CD4-positive, alpha-beta T cell (primary cell): ENCODE measurements at regions not wholly inside any gene's neighbourhood (a gene's known extent, or its start where the extent isn't known, plus 50 kb on each side); places are given as distances from the start of the nearest gene placed in this dataset.
A peak's percentile ranks its signal among the peaks of the same experiment; 100 is the strongest.
"Not testable (repeated sequence)": the region's sequence is repeated elsewhere in the genome, so short reads cannot be mapped to it uniquely, and the experiment has no call there.

ENCODE experiments used
- ATAC-seq: fragments of 200-7000 bp; cut with Tn5 transposase; one replicate; pipeline ENCODE4 v1.10.0; 2022; ENCODE audit warnings: mild to moderate bottlenecking; ENCODE audit not compliant: poor library complexity
- CTCF ChIA-PET: fragments of 350-600 bp; sonication (Branson Sonifier 250); formaldehyde crosslinking; loops from one replicate; lab custom pipeline; 2021; ENCODE audit warnings: antibody characterized with exemption, inconsistent platforms; lab: Charles Lee
- POLR2A ChIA-PET: fragments of 350-600 bp; sonication (Branson Sonifier 250); formaldehyde crosslinking; loops from one replicate; lab custom pipeline; 2021; ENCODE audit warnings: antibody characterized with exemption, inconsistent platforms; lab: Charles Lee
- DNase-seq, 14 experiments: peaks; one replicate each; pipeline ENCODE4 v3.0.0-alpha.2; 2013 to 2020; ENCODE audit warnings: mixed read lengths in 2 of 14
- H3K27ac ChIP-seq, 2 donors: one replicate each; pipeline versions ENCODE4 v1.5.1 to v1.7.0; 2013; ENCODE audit warnings: low read length in 2 of 2, low read depth in 1 of 2, mild to moderate bottlenecking in 1 of 2
- H3K27me3 ChIP-seq, 2 experiments: 1 replicate in 1 of 2; 2 replicates in 1 of 2; pipeline versions ENCODE4 v1.6.1 to v1.7.0; 2013; ENCODE audit warnings: low read length in 2 of 2, control low read depth in 1 of 2, mild to moderate bottlenecking in 1 of 2, moderate library complexity in 1 of 2; ENCODE audit not compliant: insufficient read depth in 2 of 2, control insufficient read depth in 1 of 2
- H3K36me3 ChIP-seq: one replicate; pipeline ENCODE4 v1.6.1; 2013; ENCODE audit warnings: low read length, control low read depth; ENCODE audit not compliant: insufficient read depth
- H3K4me1 ChIP-seq: one replicate; pipeline ENCODE4 v1.6.1; 2013; ENCODE audit warnings: low read length, control low read depth; ENCODE audit not compliant: insufficient read depth
- H3K4me3 ChIP-seq: one replicate; pipeline ENCODE4 v1.5.1; 2013; ENCODE audit warnings: mild to moderate bottlenecking, low read length, moderate library complexity
- H3K9me3 ChIP-seq, 2 experiments: 1 replicate in 1 of 2; 2 replicates in 1 of 2; pipeline versions ENCODE4 v1.6.1 to v1.7.0; 2013; ENCODE audit warnings: low read length in 2 of 2, mild to moderate bottlenecking in 2 of 2, control low read depth in 1 of 2, moderate library complexity in 1 of 2; ENCODE audit not compliant: control insufficient read depth in 1 of 2, insufficient read depth in 1 of 2
- H3K27ac Mint-ChIP-seq: one replicate; pipeline ENCODE4 v1.8.0; 2020; ENCODE audit warnings: mixed read lengths
- H3K27me3 Mint-ChIP-seq: one replicate; pipeline ENCODE4 v1.8.0; 2021; ENCODE audit warnings: mixed read lengths
- H3K36me3 Mint-ChIP-seq: one replicate; pipeline ENCODE4 v1.8.0; 2021; ENCODE audit warnings: low read depth, mixed read lengths
- H3K4me1 Mint-ChIP-seq: one replicate; pipeline ENCODE4 v1.8.0; 2021; ENCODE audit warnings: low read depth, mixed read lengths
- H3K4me3 Mint-ChIP-seq: one replicate; pipeline ENCODE4 v1.8.0; 2020; ENCODE audit warnings: mild to moderate bottlenecking, mixed read lengths
- H3K9me3 Mint-ChIP-seq: one replicate; pipeline ENCODE4 v1.8.0; 2020; ENCODE audit warnings: mixed read lengths
- CTCF ChIP-seq: fragments of 200-600 bp; IDR thresholded peaks from one replicate; pipeline ENCODE4 v1.8.0; 2022; ENCODE audit warnings: antibody characterized with exemption, mild to moderate bottlenecking
- intact Hi-C, 2 experiments: fragments of 100-400 bp; cut with DNase I in 1 of 2; cut with micrococcal nuclease in 1 of 2; formaldehyde crosslinking; loops; one replicate each; pipeline versions ENCODE4 v1.15.1 to v1.9.0; 2023 to 2025; cut with DNase I, micrococcal nuclease

GRCh38 chr15:31203999-31204398 is 102.5 kb upstream of the TRPM1 start:
- Mint-ChIP-seq H3K4me1 (peaks cover 40% of the 10 kb centered on the region), H3K27me3 (no peaks in the 10 kb centered on the region), H3K9me3 (no peaks in the 10 kb centered on the region), H3K36me3 (no peaks in the 10 kb centered on the region), H3K27ac (no peak overlapping the region), H3K4me3 (no peak overlapping the region)
- ATAC-seq, result no peak
- TF ChIP-seq CTCF, result no peak
- H3K36me3 ChIP-seq, result no peaks in the 10 kb centered on the region
- no peak overlapping the region for H3K4me3 ChIP-seq
- DNase-seq, result no peak
- intact Hi-C loops, result loop anchor here in 1 of 2 experiments (5.0 kb wide), 3 partner anchors 188 to 233 kb away; no protein-coding TSS in a partner anchor
- H3K9me3 ChIP-seq, result no peaks in the 10 kb centered on the region
- ChIA-PET POLR2A (interaction anchor here (0.6 kb wide), 1 partner anchor 324 kb away, joined by 3 read pairs; no protein-coding TSS in a partner anchor), CTCF (no interaction called here)
- no peak overlapping the region for H3K27ac ChIP-seq
- H3K27me3 ChIP-seq, result no peaks in the 10 kb centered on the region
- H3K4me1 ChIP-seq, result peaks cover 55% of the 10 kb centered on the region

- intact Hi-C loops, result no loop called here
- Mint-ChIP-seq H3K36me3 (no peaks in the 10 kb centered on the region), H3K9me3 (no peaks in the 10 kb centered on the region), H3K4me3 (no peak overlapping the region), H3K27me3 (no peaks in the 10 kb centered on the region), H3K27ac (peak overlapping the region; percentile 77), H3K4me1 (peaks cover 39% of the 10 kb centered on the region)
- CTCF ChIA-PET, result interaction anchor here (0.6 to 1.3 kb wide), 2 partner anchors 8 to 96 kb away, joined by 4 to 6 read pairs; no protein-coding TSS in a partner anchor
- ATAC-seq (no peak), DNase-seq (no peak)
- Histone ChIP-seq H3K4me3 (no peak overlapping the region), H3K36me3 (no peaks in the 10 kb centered on the region), H3K27me3 (no peaks in the 10 kb centered on the region), H3K4me1 (peaks cover 39% of the 10 kb centered on the region), H3K27ac (no peak overlapping the region), H3K9me3 (no peaks in the 10 kb centered on the region)
- POLR2A ChIA-PET, result interaction anchor here (0.6 to 4.2 kb wide), 18 partner anchors 9 to 282 kb away, joined by 3 to 28 read pairs (median 4); partner anchors contain the start of gene KLF13
- no peak for TF ChIP-seq CTCF
Observed at GRCh38 chr15:31206386-31207181, 105.1 kb upstream of the TRPM1 start.

- no peak overlapping the region for H3K27ac ChIP-seq
- H3K36me3 Mint-ChIP-seq, result no peaks in the 10 kb centered on the region
- POLR2A ChIA-PET, result interaction anchor here (0.6 to 4.2 kb wide), 18 partner anchors 8 to 281 kb away, joined by 3 to 28 read pairs (median 4); partner anchors contain the start of gene KLF13
Observed at GRCh38 chr15:31207246-31207645, 105.7 kb upstream of the TRPM1 start.

GRCh38 chr15:31207861-31208260 is 106.3 kb upstream of the TRPM1 start:
- H3K36me3 Mint-ChIP-seq, H3K4me3 ChIP-seq, H3K9me3 ChIP-seq, H3K36me3 ChIP-seq, H3K9me3 Mint-ChIP-seq, H3K27me3 ChIP-seq, DNase-seq, H3K27ac ChIP-seq, H3K27me3 Mint-ChIP-seq, CTCF ChIA-PET, intact Hi-C loops, H3K4me3 Mint-ChIP-seq: not testable (repeated sequence)
- H3K4me1 ChIP-seq, result peaks cover 30% of the 10 kb centered on the region
- ATAC-seq, result peak; percentile 6
- POLR2A ChIA-PET, result interaction anchor here (1.0 to 4.2 kb wide), 12 partner anchors 8 to 281 kb away, joined by 3 to 28 read pairs (median 5); partner anchors contain the start of gene KLF13
- peak overlapping the region; percentile 77 for H3K27ac Mint-ChIP-seq
- peaks cover 37% of the 10 kb centered on the region for H3K4me1 Mint-ChIP-seq

More at GRCh38 chr15:31207246-31207645, 105.7 kb upstream of the TRPM1 start:
- no peak for TF ChIP-seq CTCF
- DNase-seq, result peak in 9 of 14 experiments; percentile 14 to 78 (median 39)
- H3K27ac Mint-ChIP-seq, result peak overlapping the region; percentile 77
- intact Hi-C loops, result no loop called here
- H3K4me3 ChIP-seq, result no peak overlapping the region
- H3K9me3 ChIP-seq, result no peaks in the 10 kb centered on the region
- H3K4me1 ChIP-seq, result peaks cover 37% of the 10 kb centered on the region
- ATAC-seq, result peak; percentile 96
- no peaks in the 10 kb centered on the region for H3K36me3 ChIP-seq
- H3K27me3 Mint-ChIP-seq, result no peaks in the 10 kb centered on the region
- CTCF ChIA-PET, result interaction anchor here (0.6 kb wide), 1 partner anchor 96 kb away, joined by 6 read pairs; no protein-coding TSS in a partner anchor
- H3K4me3 Mint-ChIP-seq, result peak overlapping the region; percentile 21
- no peaks in the 10 kb centered on the region for H3K9me3 Mint-ChIP-seq
- H3K27me3 ChIP-seq, result no peaks in the 10 kb centered on the region
- peaks cover 43% of the 10 kb centered on the region for H3K4me1 Mint-ChIP-seq
